GDM1 (cell line): ENCODE measurements at regions not wholly inside any gene's neighbourhood (a gene's known extent, or its start where the extent isn't known, plus 50 kb on each side); places are given as distances from the start of the nearest gene placed in this dataset.

Experiments
- DNase-seq: peaks from one replicate; lab custom pipeline; 2025; lab: John Stamatoyannopoulos, UW

GRCh38 chr17:72025113-72025512 is 95.7 kb upstream of the SOX9 start:
- DNase-seq = no peak

GRCh38 chr17:72030067-72030899 is 90.5 kb upstream of the SOX9 start:
- peak; percentile 63 for DNase-seq

GRCh38 chr17:72031219-72031884 is 89.5 kb upstream of the SOX9 start:
- no peak for DNase-seq

GRCh38 chr17:72033334-72033733 is 87.5 kb upstream of the SOX9 start:
- no peak for DNase-seq

GRCh38 chr17:72034000-72034399 is 86.8 kb upstream of the SOX9 start:
- peak; percentile 21 for DNase-seq

GRCh38 chr17:72038427-72038826 is 82.4 kb upstream of the SOX9 start:
- DNase-seq = no peak

- DNase-seq = no peak
These were observed 81.3 kb upstream of the SOX9 start for GRCh38 chr17:72039490-72039889.

GRCh38 chr17:72046178-72046577 is 74.6 kb upstream of the SOX9 start:
- DNase-seq = no peak

GRCh38 chr17:72046643-72047612 is 73.9 kb upstream of the SOX9 start:
- no peak for DNase-seq

GRCh38 chr17:72049914-72050313 is 70.9 kb upstream of the SOX9 start:
- no peak for DNase-seq

- DNase-seq = no peak
These were observed 67.8 kb upstream of the SOX9 start for GRCh38 chr17:72053036-72053435.

GRCh38 chr17:72053449-72053848 is 67.4 kb upstream of the SOX9 start:
- no peak for DNase-seq

GRCh38 chr17:72056155-72056554 is 64.7 kb upstream of the SOX9 start:
- DNase-seq = no peak

GRCh38 chr17:72056727-72057290 is 64.0 kb upstream of the SOX9 start:
- no peak for DNase-seq

- DNase-seq = no peak
These were observed 60.7 kb upstream of the SOX9 start for GRCh38 chr17:72060084-72060483.

- no peak for DNase-seq
These were observed 57.6 kb upstream of the SOX9 start for GRCh38 chr17:72063262-72063661.

GRCh38 chr17:72063756-72064450 is 56.9 kb upstream of the SOX9 start:
- DNase-seq = no peak

- DNase-seq = no peak
These were observed 56.1 kb upstream of the SOX9 start for GRCh38 chr17:72064606-72065193.

GRCh38 chr17:72065556-72065955 is 55.3 kb upstream of the SOX9 start:
- no peak for DNase-seq

- DNase-seq = no peak
These were observed 52.2 kb upstream of the SOX9 start for GRCh38 chr17:72068643-72069042.

GRCh38 chr17:72069586-72070202 is 51.1 kb upstream of the SOX9 start:
- no peak for DNase-seq
